ENCODE measurements at regions not wholly inside any gene's neighbourhood (a gene's known extent, or its start where the extent isn't known, plus 50 kb on each side); places are given as distances from the start of the nearest gene placed in this dataset.
"Not testable (repeated sequence)": the region's sequence is repeated elsewhere in the genome, so short reads cannot be mapped to it uniquely, and the experiment has no call there.

DNA sequence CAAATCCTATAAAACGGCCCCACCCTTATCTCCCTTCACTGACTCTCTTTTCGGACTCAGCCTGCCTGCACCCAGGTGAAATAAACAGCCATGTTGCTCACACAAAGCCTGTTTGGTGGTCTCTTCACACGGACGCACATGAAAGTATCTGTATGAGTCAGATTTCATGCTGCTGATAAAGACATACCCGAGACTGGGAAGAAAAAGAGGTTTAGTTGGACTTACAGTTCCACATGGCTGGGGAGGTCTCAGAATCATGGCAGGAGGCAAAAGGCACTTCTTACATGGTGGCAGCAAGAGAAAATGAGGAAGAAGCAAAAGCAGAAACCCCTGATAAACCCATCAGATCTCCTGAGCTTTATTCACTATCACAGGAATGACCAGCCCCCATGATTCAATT lies 249.3 kb upstream of the SPTLC3 start:
- BruUV-seq (replicated peaks); CTCF ChIA-PET (ENCODE audit: low intra/inter-chr PET ratio); ATAC-seq; H2AFZ ChIP-seq (ENCODE audit: low read depth, low read length); H3K4me3 ChIP-seq; DNase-seq (ENCODE audit: extremely low read depth in 1 of 4, low spot score in 3 of 4); H3K36me3 ChIP-seq (ENCODE audit: control insufficient read depth, insufficient read depth, low read length); H4K20me1 ChIP-seq (replicated peaks; ENCODE audit: control insufficient read depth, insufficient read depth, low read length); intact Hi-C loops (cut with micrococcal nuclease); H3K9me1 ChIP-seq (ENCODE audit: control insufficient read depth, insufficient read depth, low read length); POLR2A ChIA-PET; H3K27ac ChIP-seq (ENCODE audit: extremely low read depth, low read depth, low read length); FAIRE-seq; in situ Hi-C loops (cut with MboI); H3K79me2 ChIP-seq (ENCODE audit: control insufficient read depth, insufficient read depth, low read length); H3K9me3 ChIP-seq (replicated peaks; ENCODE audit: control insufficient read depth, insufficient read depth, low read depth, low read length); H3K4me2 ChIP-seq (ENCODE audit: insufficient read depth, low read length); H3K9ac ChIP-seq (ENCODE audit: insufficient read depth in 1 of 2, low read depth in 2 of 2, low read length in 2 of 2); H3K4me1 ChIP-seq (replicated peaks in 1 of 2; ENCODE audit: control insufficient read depth in 2 of 2, insufficient read depth in 2 of 2, low read length in 2 of 2); H3K27me3 ChIP-seq (ENCODE audit: control insufficient read depth in 2 of 2, insufficient read depth in 2 of 2, low read length in 2 of 2): not testable (repeated sequence)
- 0% methylated on average over 3 of the region's 5 CpGs for WGBS (ENCODE audit: insufficient coverage, low coverage, missing lambda C conversion rate)

DNA sequence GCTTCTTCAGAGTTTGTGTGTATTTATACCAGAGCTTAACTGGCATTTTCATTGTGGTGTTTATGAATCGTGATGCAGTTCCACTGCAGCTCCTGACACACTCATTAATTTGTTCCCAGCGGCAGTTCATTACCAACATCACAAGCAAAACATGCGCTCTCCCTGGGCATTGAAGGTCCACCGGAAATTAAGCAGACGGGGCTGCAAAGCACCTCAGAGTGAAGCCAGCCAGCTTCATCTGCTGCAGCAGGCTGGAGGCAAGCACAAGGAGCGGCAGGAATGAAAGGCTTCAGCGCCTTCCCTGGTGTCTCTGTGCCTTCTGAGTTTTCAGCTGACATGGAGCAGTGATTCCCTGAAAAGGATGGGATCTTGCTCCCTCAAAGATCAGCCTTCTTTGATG lies 246.0 kb upstream of the SPTLC3 start:
- no peaks in the 10 kb centered on the region for H3K36me3 ChIP-seq (ENCODE audit: control insufficient read depth, insufficient read depth, low read length)
- no peaks in the 10 kb centered on the region for H4K20me1 ChIP-seq (replicated peaks; ENCODE audit: control insufficient read depth, insufficient read depth, low read length)
- H3K9me3 ChIP-seq (replicated peaks; ENCODE audit: control insufficient read depth, insufficient read depth, low read depth, low read length), result no peaks in the 10 kb centered on the region
- H3K4me3 ChIP-seq, result no peak overlapping the region
- H2AFZ ChIP-seq (ENCODE audit: low read depth, low read length), result no peak overlapping the region
- FAIRE-seq (no peak), DNase-seq (ENCODE audit: extremely low read depth in 1 of 4, low spot score in 3 of 4) (no peak), ATAC-seq (no peak)
- no peak overlapping the region for H3K4me2 ChIP-seq (ENCODE audit: insufficient read depth, low read length)
- intact Hi-C loops (cut with micrococcal nuclease) (no loop called here), in situ Hi-C loops (cut with MboI) (no loop called here)
- CTCF ChIA-PET (ENCODE audit: low intra/inter-chr PET ratio), result no interaction called here
- no peak overlapping the region for H3K9ac ChIP-seq (ENCODE audit: insufficient read depth in 1 of 2, low read depth in 2 of 2, low read length in 2 of 2)
- BruUV-seq (replicated peaks), result no TSS peak
- H3K79me2 ChIP-seq (ENCODE audit: control insufficient read depth, insufficient read depth, low read length), result no peaks in the 10 kb centered on the region
- 0% methylated on average over 7 of the region's 7 CpGs for WGBS (ENCODE audit: insufficient coverage, low coverage, missing lambda C conversion rate)
- no peaks in the 10 kb centered on the region for H3K4me1 ChIP-seq (replicated peaks in 1 of 2; ENCODE audit: control insufficient read depth in 2 of 2, insufficient read depth in 2 of 2, low read length in 2 of 2)
- POLR2A ChIA-PET, result no interaction called here
- no peaks in the 10 kb centered on the region for H3K9me1 ChIP-seq (ENCODE audit: control insufficient read depth, insufficient read depth, low read length)
- no peaks in the 10 kb centered on the region for H3K27me3 ChIP-seq (ENCODE audit: control insufficient read depth in 2 of 2, insufficient read depth in 2 of 2, low read length in 2 of 2)
- no peak for TF ChIP-seq ZNF740 (CRISPR knock-in tag; IDR thresholded peaks at IDR 0.05)
- no peak for TF ChIP-seq ZNF740 (tag; IDR thresholded peaks at IDR 0.05)
- TF ChIP-seq, protein P1, sequence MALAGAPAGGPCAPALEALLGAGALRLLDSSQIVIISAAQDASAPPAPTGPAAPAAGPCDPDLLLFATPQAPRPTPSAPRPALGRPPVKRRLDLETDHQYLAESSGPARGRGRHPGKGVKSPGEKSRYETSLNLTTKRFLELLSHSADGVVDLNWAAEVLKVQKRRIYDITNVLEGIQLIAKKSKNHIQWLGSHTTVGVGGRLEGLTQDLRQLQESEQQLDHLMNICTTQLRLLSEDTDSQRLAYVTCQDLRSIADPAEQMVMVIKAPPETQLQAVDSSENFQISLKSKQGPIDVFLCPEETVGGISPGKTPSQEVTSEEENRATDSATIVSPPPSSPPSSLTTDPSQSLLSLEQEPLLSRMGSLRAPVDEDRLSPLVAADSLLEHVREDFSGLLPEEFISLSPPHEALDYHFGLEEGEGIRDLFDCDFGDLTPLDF (CRISPR knock-in tag; IDR thresholded peaks at IDR 0.05), result no peak
- no peak for TF ChIP-seq DDX20 (tag; IDR thresholded peaks at IDR 0.05; ENCODE audit: low read depth)
- TF ChIP-seq ZNF551 (CRISPR knock-in tag; IDR thresholded peaks at IDR 0.05), result no peak
- TF ChIP-seq FUS (optimal IDR thresholded peaks at IDR 0.05; ENCODE audit: low read depth, low read length), result no peak
- no peak for TF ChIP-seq EGR1 (conservative IDR thresholded peaks at IDR 0.05)
- TF ChIP-seq POLR2A (conservative IDR thresholded peaks at IDR 0.05), result no peak
- TF ChIP-seq ZNF347 (CRISPR knock-in tag; IDR thresholded peaks at IDR 0.05; ENCODE audit: low read depth), result no peak
- no peak for TF ChIP-seq ZFX (CRISPR knock-in tag; IDR thresholded peaks at IDR 0.05)
- TF ChIP-seq, protein P2, sequence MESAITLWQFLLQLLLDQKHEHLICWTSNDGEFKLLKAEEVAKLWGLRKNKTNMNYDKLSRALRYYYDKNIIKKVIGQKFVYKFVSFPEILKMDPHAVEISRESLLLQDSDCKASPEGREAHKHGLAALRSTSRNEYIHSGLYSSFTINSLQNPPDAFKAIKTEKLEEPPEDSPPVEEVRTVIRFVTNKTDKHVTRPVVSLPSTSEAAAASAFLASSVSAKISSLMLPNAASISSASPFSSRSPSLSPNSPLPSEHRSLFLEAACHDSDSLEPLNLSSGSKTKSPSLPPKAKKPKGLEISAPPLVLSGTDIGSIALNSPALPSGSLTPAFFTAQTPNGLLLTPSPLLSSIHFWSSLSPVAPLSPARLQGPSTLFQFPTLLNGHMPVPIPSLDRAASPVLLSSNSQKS (CRISPR knock-in tag; IDR thresholded peaks at IDR 0.05), result no peak
- no peak for TF ChIP-seq RAD51 (IDR thresholded peaks at IDR 0.05; ENCODE audit: borderline replicate concordance, low read depth)
- no peak overlapping the region for H3K27ac ChIP-seq (ENCODE audit: extremely low read depth, low read depth, low read length)
